Fibroblast of lung (primary cell): ENCODE measurements at regions not wholly inside any gene's neighbourhood (a gene's known extent, or its start where the extent isn't known, plus 50 kb on each side); places are given as distances from the start of the nearest gene placed in this dataset.

Experiments used
- DNase-seq, 2 donors: peaks; one replicate each; pipeline versions ENCODE4 v3.0.0 to v3.0.0-alpha.2; 2010; ENCODE audit warnings: low read depth in 2 of 2
- H2AFZ ChIP-seq: 2 replicates; pipeline ENCODE4 v1.5.1; 2012; ENCODE audit warnings: low read length, control low read depth, inconsistent platforms
- H3K27ac ChIP-seq: 2 replicates; pipeline ENCODE4 v1.5.1; 2011; ENCODE audit warnings: low read length, control low read depth; ENCODE audit not compliant: insufficient read depth
- H3K27me3 ChIP-seq: 2 replicates; pipeline ENCODE4 v1.5.1; 2011; ENCODE audit warnings: mild to moderate bottlenecking, low read length; ENCODE audit not compliant: control insufficient read depth, insufficient read depth
- H3K36me3 ChIP-seq: 2 replicates; pipeline ENCODE4 v1.5.1; 2011; ENCODE audit warnings: low read length; ENCODE audit not compliant: control insufficient read depth, insufficient read depth
- H3K4me1 ChIP-seq: 2 replicates; pipeline ENCODE4 v1.5.1; 2011; ENCODE audit warnings: low read length; ENCODE audit not compliant: control insufficient read depth, insufficient read depth; ENCODE audit errors: extremely low read depth
- H3K4me2 ChIP-seq: 2 replicates; pipeline ENCODE4 v1.5.1; 2011; ENCODE audit warnings: low read length, control low read depth; ENCODE audit not compliant: insufficient read depth; ENCODE audit errors: extremely low read depth
- H3K4me3 ChIP-seq, 4 experiments: fragments of 200-600 bp in 1 of 4; sonication (generic) in 1 of 4; replicated peaks in 1 of 4; 2 replicates each; pipeline ENCODE4 v1.5.1; 2011 to 2016; ENCODE audit warnings: low read length in 4 of 4, low read depth in 3 of 4, mild to moderate bottlenecking in 3 of 4, control low read depth in 2 of 4, inconsistent platforms in 1 of 4, mixed read lengths in 1 of 4; ENCODE audit not compliant: insufficient read depth in 1 of 4; ENCODE audit errors: control extremely low read depth in 1 of 4
- H3K79me2 ChIP-seq: 2 replicates; pipeline ENCODE4 v1.5.1; 2012; ENCODE audit warnings: mild to moderate bottlenecking, low read length, inconsistent platforms; ENCODE audit not compliant: control insufficient read depth, insufficient read depth
- H3K9ac ChIP-seq: 2 replicates; pipeline ENCODE4 v1.5.1; 2011; ENCODE audit warnings: mild to moderate bottlenecking, low read length, control low read depth; ENCODE audit not compliant: insufficient read depth
- H3K9me3 ChIP-seq: 2 replicates; pipeline ENCODE4 v1.5.1; 2012; ENCODE audit warnings: low read depth, low read length; ENCODE audit not compliant: control insufficient read depth, insufficient read depth
- H4K20me1 ChIP-seq: 2 replicates; pipeline ENCODE4 v1.5.1; 2011; ENCODE audit warnings: low read length; ENCODE audit not compliant: control insufficient read depth, insufficient read depth; ENCODE audit errors: extremely low read depth
- EZH2 ChIP-seq: IDR thresholded peaks from 2 replicates; pipeline ENCODE4 v1.5.1; 2012; ENCODE audit warnings: low read length, control low read depth, mild to moderate bottlenecking; ENCODE audit errors: missing control alignments
- TF ChIP-seq, protein P1 (sequence below), 2 donors: IDR thresholded peaks in 1 of 2; conservative IDR thresholded peaks in 1 of 2; 1 replicate in 1 of 2; 2 replicates in 1 of 2; pipeline ENCODE4 v1.5.1; 2011 to 2012; ENCODE audit warnings: low read length in 2 of 2, control low read depth in 1 of 2, inconsistent platforms in 1 of 2, low read depth in 1 of 2, mild to moderate bottlenecking in 1 of 2

DNA sequence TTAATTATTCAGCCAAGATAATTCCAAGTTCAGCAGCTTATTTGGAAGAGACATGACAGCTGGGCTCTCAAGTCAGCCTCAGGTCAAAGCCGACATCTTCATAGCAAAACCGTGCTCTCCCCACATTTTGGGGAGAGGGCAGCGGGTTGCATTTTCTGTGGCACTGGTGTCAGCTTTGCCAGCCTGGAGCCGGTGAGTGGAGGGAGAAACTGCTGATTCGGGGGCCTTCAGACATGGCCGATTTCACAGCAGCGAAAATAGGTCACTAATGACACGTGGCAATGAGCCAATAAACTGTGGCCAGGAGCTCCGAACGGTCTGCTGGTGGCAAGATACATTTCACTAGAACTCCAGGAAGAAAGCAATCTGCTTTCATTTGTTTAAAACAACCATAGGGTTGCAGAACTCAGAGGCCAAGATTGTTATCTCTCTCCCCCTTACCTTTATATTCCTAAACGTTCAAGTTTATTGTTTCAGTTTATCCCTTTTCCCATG, 173.2 kb downstream of the CAND1 start:
- no peaks in the 10 kb centered on the region for H3K36me3 ChIP-seq
- H3K9me3 ChIP-seq, result no peaks in the 10 kb centered on the region
- no peak overlapping the region for H3K4me3 ChIP-seq
- no peaks in the 10 kb centered on the region for H3K4me1 ChIP-seq
- DNase-seq, result no peak
- no peaks in the 10 kb centered on the region for H3K79me2 ChIP-seq
- no peak overlapping the region for H3K9ac ChIP-seq
- TF ChIP-seq EZH2, result no peak
- TF ChIP-seq, protein P1, sequence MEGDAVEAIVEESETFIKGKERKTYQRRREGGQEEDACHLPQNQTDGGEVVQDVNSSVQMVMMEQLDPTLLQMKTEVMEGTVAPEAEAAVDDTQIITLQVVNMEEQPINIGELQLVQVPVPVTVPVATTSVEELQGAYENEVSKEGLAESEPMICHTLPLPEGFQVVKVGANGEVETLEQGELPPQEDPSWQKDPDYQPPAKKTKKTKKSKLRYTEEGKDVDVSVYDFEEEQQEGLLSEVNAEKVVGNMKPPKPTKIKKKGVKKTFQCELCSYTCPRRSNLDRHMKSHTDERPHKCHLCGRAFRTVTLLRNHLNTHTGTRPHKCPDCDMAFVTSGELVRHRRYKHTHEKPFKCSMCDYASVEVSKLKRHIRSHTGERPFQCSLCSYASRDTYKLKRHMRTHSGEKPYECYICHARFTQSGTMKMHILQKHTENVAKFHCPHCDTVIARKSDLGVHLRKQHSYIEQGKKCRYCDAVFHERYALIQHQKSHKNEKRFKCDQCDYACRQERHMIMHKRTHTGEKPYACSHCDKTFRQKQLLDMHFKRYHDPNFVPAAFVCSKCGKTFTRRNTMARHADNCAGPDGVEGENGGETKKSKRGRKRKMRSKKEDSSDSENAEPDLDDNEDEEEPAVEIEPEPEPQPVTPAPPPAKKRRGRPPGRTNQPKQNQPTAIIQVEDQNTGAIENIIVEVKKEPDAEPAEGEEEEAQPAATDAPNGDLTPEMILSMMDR (conservative IDR thresholded peaks at IDR 0.05 in 1 of 2, IDR thresholded peaks at IDR 0.05 in 1 of 2; ENCODE audit: low read depth in 1 of 2, low read length in 2 of 2), result no peak
- no peak overlapping the region for H2AFZ ChIP-seq
- H3K27me3 ChIP-seq, result no peaks in the 10 kb centered on the region
- H3K27ac ChIP-seq, result no peak overlapping the region
- no peak overlapping the region for H3K4me2 ChIP-seq
- no peaks in the 10 kb centered on the region for H4K20me1 ChIP-seq

DNA sequence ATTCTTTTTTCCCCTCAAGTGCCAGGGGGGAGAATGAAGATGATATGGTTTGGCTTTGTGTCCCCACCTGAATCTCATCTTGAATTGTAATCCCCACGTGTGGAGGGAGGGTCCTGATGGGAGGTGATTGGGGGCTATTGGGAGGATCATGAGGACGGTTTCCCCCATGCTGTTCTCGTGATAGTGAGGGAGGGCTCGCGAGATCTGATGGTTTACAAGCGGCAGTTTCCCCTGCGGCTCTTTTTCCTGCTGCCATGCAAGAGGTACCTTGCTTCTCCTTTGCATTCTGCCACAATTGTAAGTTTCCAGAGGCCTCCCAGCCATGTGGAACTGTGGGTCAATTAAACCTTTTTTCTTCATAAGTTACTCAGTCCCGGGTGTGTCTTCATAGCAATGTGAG, 173.7 kb downstream of the CAND1 start:
- Histone ChIP-seq H3K36me3 (no peaks in the 10 kb centered on the region), H3K9ac (no peak overlapping the region), H3K27ac (no peak overlapping the region), H2AFZ (no peak overlapping the region), H4K20me1 (no peaks in the 10 kb centered on the region), H3K4me2 (no peak overlapping the region), H3K4me1 (no peaks in the 10 kb centered on the region), H3K79me2 (no peaks in the 10 kb centered on the region), H3K27me3 (no peaks in the 10 kb centered on the region), H3K4me3 (no peak overlapping the region), H3K9me3 (no peaks in the 10 kb centered on the region)
- no peak for DNase-seq
- TF ChIP-seq, protein P1 (conservative IDR thresholded peaks at IDR 0.05 in 1 of 2, IDR thresholded peaks at IDR 0.05 in 1 of 2; ENCODE audit: low read depth in 1 of 2, low read length in 2 of 2), result no peak
- no peak for TF ChIP-seq EZH2

DNA sequence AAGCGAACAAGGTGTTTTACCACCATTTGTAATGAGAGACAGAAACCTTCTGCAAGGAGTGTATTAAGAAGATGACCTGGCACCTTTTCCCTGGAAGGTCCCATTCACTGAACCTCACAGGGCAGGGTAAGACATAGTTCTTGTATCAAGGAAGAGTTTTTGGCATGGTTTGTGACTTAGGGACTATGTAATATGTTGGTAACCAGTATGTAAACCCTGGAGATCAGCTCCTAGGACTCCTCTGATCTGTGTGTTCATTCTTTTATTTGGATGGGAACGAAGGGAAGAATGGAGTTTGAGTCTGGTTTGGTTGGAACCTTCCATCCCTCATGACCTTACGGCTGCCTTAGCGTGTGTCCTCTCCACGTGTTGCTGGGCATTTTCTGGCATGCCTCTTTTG, 175.4 kb downstream of the CAND1 start:
- H3K4me3 ChIP-seq, result no peak overlapping the region
- no peak overlapping the region for H2AFZ ChIP-seq
- no peaks in the 10 kb centered on the region for H3K36me3 ChIP-seq
- H3K27me3 ChIP-seq, result no peaks in the 10 kb centered on the region
- no peak overlapping the region for H3K27ac ChIP-seq
- H4K20me1 ChIP-seq, result no peaks in the 10 kb centered on the region
- DNase-seq, result no peak
- H3K9ac ChIP-seq, result no peak overlapping the region
- H3K4me1 ChIP-seq, result no peaks in the 10 kb centered on the region
- TF ChIP-seq, protein P1 (conservative IDR thresholded peaks at IDR 0.05 in 1 of 2, IDR thresholded peaks at IDR 0.05 in 1 of 2; ENCODE audit: low read depth in 1 of 2, low read length in 2 of 2), result no peak
- no peak for TF ChIP-seq EZH2
- H3K79me2 ChIP-seq, result no peaks in the 10 kb centered on the region
- no peaks in the 10 kb centered on the region for H3K9me3 ChIP-seq
- H3K4me2 ChIP-seq, result no peak overlapping the region
